K562 (cell line): ENCODE measurements at regions not wholly inside any gene's neighbourhood (a gene's known extent, or its start where the extent isn't known, plus 50 kb on each side); places are given as distances from the start of the nearest gene placed in this dataset.

ENCODE experiments used
- CTCF ChIP-seq, 3 experiments: IDR thresholded peaks in 2 of 3; conservative IDR thresholded peaks in 1 of 3; 2 replicates each; pipeline ENCODE4 v1.5.1; 2011 to 2012; ENCODE audit warnings: low read length in 3 of 3, mild to moderate bottlenecking in 3 of 3, control low read depth in 2 of 3, improper control_type of control experiment in 1 of 3, inconsistent platforms in 1 of 3, low read depth in 1 of 3, mixed read lengths in 1 of 3, moderate library complexity in 1 of 3; ENCODE audit not compliant: insufficient read depth in 2 of 3
- EZH2 ChIP-seq: IDR thresholded peaks from 2 replicates; pipeline ENCODE4 v1.6.1; 2012; ENCODE audit warnings: low read depth, mild to moderate bottlenecking, inconsistent platforms, low read length, borderline replicate concordance
- MTA1 ChIP-seq: fragments of 450-650 bp; IDR thresholded peaks from 2 replicates; pipeline ENCODE4 v1.6.1; 2017; ENCODE audit warnings: borderline replicate concordance
- PATZ1 ChIP-seq: fragments of 250-450 bp; sonication (Bioruptor Pico); IDR thresholded peaks from 2 replicates; pipeline ENCODE4 v1.5.0; 2020; ENCODE audit warnings: mild to moderate bottlenecking, borderline replicate concordance
- SOX6 ChIP-seq: fragments of 450-650 bp; IDR thresholded peaks from 2 replicates; pipeline ENCODE4 v1.6.1; 2014; ENCODE audit warnings: mild to moderate bottlenecking
- TCF7L2 ChIP-seq: fragments of 150-350 bp; IDR thresholded peaks from 2 replicates; pipeline ENCODE4 v1.6.1; 2016; ENCODE audit warnings: low read depth, mild to moderate bottlenecking, low read length, moderate library complexity
- ZNF639 ChIP-seq, 2 experiments: fragments of 200-800 bp in 1 of 2; sonication (Bioruptor generic) in 1 of 2; sonication (generic) in 1 of 2; formaldehyde crosslinking in 1 of 2; IDR thresholded peaks in 1 of 2; conservative IDR thresholded peaks in 1 of 2; 2 replicates each; pipeline versions ENCODE4 v1.5.0 to v1.6.1; 2016 to 2020; ENCODE audit warnings: missing compliant biosample characterization in 1 of 2, missing genetic modification characterization in 1 of 2, missing genetic modification reagents in 1 of 2

- TF ChIP-seq ZNF639 (CRISPR knock-in tag; conservative IDR thresholded peaks at IDR 0.05 in 1 of 2, IDR thresholded peaks at IDR 0.05 in 1 of 2) (no peak), SOX6 (no peak), TCF7L2 (no peak), CTCF (IDR thresholded peaks at IDR 0.05 in 2 of 3, conservative IDR thresholded peaks at IDR 0.05 in 1 of 3; ENCODE audit: insufficient read depth in 2 of 3, low read depth in 1 of 3, low read length in 3 of 3) (no peak), EZH2 (no peak), PATZ1 (CRISPR knock-in tag) (no peak), MTA1 (no peak)
These were observed 185.5 kb upstream of the AFF2 start for GRCh38 chrX:148314876-148315275.
